NCI-H146 treated with DMSO at 0.1 percent for 48 hours (cell line): ENCODE measurements at regions not wholly inside any gene's neighbourhood (a gene's known extent, or its start where the extent isn't known, plus 50 kb on each side); places are given as distances from the start of the nearest gene placed in this dataset.

Source experiments
- DNase-seq: peaks from one replicate; lab custom pipeline; 2025; ENCODE audit not compliant: unreplicated experiment; lab: John Stamatoyannopoulos, UW

DNA sequence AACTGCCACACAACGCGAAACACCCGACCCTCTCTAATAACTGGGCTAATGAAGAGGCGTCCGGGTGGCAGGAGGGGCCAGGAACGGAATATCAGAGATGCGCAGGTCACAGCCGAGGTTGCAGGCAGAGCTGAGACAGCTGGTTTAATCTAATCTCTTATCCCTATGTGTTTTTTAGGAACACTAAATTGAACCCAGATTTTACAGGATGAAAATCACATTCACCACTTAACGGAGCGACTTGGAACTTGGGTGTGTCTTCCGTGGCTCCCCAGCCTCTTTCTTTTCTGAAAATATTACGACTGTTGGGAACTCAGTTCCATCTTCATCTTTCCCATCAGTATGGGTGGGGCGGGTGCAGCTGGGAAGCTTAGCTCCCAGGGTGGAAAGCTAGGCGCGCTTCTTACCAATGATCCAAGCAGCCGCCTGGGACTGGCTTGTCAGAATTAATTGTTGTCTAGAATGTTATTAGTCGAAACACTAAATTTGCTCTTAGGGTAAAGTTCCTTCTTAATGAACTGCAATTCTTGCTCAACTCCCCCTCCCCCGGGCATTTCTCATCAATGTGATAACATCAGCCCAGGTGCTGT, 92.5 kb downstream of the IRX2 start:
- no peak for DNase-seq

DNA sequence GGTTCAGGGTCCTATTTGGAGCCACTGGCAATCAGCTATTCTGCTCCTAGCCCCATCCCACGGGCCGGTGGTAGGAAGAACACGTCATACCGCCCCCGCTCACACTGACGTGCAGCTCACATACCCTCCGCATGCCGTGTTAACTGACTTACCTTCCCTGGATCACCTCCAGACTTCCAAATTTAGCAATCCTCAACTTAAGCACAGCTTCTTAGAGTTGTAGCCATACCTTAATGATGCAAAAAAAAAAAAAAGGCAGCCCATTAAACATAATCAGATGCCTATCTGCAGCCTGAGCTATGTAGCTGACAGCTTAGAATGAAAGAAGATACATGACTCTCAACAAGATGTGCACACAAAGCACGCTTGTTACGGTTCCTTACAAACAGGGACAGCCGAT, 93.0 kb downstream of the IRX2 start:
- DNase-seq = no peak

- no peak for DNase-seq
These were observed 94.3 kb downstream of the IRX2 start for GRCh38 chr5:2657151-2657550.

DNA sequence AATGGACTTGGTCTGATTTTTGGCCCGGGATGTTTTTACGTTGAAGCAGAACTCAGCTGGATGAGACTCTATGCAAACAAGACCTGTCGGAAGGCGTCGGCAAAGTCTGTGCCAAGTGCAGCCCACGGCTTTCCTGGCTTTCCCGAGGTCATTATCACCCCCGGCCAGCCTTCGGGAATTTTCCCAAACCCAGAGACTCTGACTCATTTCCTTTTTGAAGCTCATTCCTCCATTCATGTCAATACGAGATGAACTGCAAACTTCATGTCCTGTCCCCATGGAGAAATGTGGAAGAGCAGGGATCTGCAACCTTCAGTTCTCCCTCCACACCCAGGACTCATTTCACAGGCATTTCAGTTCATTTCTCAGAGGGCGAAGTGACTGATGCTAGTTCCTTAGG, 95.3 kb downstream of the IRX2 start:
- DNase-seq = no peak

GRCh38 chr5:2653991-2654390, 97.5 kb downstream of the IRX2 start:
- DNase-seq = no peak

DNA sequence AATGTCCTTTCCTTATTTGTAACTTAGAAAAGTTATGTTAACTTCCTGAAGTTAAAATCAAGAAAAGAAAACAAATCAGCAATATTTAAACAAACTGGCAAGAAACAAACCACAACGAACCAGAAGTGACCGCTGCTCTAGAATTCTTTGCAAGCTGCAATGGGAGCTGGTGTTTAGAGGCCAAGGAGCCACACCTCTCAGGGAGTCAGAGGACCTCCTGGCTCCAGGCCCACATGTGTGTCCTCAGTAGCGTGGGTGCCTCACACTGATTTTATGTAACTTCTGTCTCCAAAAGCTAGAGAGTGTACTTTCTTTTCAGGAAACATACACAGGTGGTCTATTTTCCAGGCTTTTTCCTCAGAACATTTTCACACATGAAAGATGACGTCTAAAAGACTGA, 100.4 kb downstream of the IRX2 start:
- DNase-seq = no peak

- DNase-seq = no peak
These were observed 108.7 kb downstream of the IRX2 start for GRCh38 chr5:2642684-2643345.

GRCh38 chr5:2640717-2641116, 110.8 kb downstream of the IRX2 start:
- no peak for DNase-seq

DNA sequence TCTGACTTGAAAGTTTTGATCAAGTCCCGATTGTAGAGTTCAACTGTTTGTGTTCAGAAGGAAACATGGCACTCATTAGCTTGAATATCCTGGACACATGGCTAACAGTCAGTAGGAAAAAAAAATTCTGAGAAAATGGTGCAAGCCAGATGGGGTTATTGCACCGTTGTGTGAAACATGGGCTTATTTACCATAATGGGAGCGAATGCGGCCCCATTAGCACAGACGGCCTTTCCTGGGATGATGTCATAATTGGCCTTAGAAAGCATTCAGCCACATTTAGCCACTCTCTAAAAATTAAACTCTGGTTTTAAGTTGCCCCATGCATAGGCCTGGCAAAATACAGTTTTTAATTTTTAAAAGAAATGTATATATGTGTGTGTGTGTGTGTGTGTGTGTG, 112.1 kb downstream of the IRX2 start:
- no peak for DNase-seq

DNA sequence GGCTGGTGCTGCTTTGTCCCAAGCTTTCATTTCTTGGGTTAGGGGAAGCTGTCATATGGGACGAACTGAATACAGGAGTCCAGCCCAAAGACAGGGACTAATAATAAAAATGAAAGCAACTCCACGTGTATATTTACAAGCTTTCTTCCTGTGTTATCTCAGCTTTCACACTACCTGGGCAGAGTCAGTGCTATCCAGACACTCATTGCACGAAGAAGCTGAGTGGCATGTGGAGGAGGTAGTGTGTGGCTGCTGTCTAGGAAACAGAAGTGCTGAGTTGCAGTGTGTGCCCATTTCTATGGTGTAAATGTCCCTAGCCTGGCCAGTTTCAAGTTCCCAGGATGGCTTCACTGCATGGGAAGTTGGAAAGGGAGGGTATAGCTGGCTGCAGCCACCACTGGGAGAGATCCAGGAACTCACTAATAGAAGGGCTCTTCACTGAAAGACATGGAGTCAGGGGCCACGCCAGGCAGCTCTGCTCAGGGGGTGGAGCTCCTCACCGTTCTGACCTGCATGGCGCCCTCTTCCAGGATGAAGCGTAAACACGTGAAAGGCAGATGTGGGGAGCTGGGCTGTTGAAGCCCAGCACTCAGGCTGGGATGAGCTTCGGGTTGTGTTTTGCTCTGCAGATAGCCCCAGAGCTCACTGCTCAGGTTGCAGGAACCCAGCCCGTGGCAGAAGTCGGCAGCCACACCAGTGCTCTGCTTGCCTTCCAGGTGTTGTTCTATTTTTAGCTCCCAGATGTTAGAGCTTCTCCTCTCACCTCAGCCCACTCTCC, 116.9 kb downstream of the IRX2 start:
- no peak for DNase-seq

- no peak for DNase-seq
These were observed 117.5 kb downstream of the IRX2 start for GRCh38 chr5:2633992-2634391.

- DNase-seq = no peak
These were observed 119.7 kb downstream of the IRX2 start for GRCh38 chr5:2631758-2632157.

- no peak for DNase-seq
These were observed 122.4 kb downstream of the IRX2 start for GRCh38 chr5:2629045-2629444.

- no peak for DNase-seq
These were observed 123.6 kb downstream of the IRX2 start for GRCh38 chr5:2627867-2628266.

- DNase-seq = no peak
These were observed 124.9 kb downstream of the IRX2 start for GRCh38 chr5:2626572-2626971.

DNA sequence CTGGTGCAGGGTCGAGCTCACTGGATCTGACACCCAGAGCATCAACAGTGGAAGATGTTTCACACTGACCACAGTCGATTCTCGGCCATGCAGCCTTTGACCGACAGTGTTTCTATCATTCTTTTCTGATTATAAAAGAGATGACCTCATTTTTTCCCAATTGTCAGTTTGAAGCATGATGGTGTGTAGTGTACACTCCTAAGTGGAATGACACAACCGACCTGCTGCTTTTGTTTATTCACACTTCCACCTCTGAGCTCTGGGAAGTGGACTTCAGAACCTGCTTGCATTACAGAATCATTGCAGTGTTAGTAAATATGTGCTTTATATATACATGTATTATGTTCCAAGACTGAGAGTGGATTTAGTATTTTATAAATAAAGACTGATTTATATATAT, 128.6 kb downstream of the IRX2 start:
- DNase-seq = no peak

DNA sequence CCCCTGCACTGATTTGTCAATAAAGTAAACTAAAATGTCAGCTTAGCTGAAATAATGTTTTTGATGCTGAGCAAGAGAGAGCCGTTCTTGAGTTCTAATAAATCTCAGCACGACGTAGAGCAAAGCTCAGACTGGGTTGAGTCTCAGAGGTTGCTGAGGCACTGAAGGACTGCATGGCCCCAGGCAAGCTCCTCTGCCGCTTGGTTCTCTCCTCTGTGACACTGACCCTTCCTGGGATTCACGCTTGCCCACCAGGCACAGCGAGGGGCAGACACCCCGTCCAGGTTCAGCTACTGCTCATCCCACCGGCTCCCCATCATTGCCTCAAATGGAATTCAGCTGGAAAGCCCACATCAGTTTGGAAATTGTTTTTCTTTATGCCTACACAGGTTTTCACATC, 129.8 kb downstream of the IRX2 start:
- no peak for DNase-seq

GRCh38 chr5:2619216-2619615, 132.3 kb downstream of the IRX2 start:
- DNase-seq = no peak

DNA sequence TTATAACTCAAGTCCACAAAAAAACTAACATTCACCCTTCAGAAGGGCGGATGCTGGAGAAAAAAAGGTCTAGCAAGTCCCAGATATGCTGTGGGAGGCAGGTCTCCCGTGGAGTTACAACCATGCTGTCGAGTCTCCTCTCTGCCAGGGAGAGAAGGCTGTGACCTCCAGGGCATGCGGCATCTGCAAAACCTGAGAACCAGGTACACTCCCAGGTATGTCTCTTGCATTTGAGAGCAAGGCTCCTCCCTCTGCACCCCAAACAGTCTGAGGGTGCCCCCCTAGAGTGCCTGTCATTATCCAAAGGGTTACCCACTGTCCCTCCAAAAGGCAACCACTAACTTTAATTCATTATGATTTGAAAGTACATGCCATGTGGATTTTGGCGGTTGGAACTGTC, 134.0 kb downstream of the IRX2 start:
- DNase-seq = no peak

DNA sequence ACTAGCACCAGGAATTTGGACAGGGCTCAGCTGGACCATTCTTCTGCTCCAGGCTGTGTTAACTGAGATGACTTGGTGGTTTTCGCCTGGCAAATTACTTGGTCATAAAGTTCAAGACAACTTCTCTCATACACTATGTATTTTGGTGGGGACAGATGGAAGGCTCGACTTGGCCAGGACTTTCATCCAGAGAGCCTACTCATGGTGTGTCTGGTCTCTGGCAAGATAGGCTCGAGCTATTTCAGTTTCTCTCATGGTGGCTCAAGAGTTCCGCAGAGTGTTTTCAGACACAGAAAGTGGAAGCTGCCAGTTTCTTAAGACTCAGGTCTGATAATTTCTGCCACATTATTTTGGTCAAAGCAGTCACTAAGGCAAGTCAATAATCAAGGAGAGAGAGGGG, 135.6 kb downstream of the IRX2 start:
- DNase-seq = no peak

- no peak for DNase-seq
These were observed 136.9 kb downstream of the IRX2 start for GRCh38 chr5:2614571-2614970.

DNA sequence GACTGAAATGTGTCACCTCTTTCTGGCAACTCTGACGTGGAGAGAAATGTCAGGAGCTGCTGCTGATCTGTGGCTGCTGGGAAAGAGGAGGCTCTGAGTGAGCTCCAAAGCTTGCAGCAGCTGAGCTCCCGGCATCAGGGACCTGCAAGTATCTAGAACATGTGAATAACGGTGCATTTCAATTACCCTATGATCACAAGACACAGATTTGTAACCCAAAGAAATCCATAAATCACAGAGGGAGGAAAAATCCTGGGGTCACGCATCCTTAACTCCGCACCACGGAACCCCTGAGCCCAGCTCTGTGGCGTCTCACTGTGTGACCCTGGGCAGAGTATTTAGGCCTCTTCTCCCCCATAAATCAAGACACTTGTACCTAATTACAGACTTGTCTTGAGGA, 139.8 kb downstream of the IRX2 start:
- no peak for DNase-seq
